H9 (cell line): ENCODE measurements at regions not wholly inside any gene's neighbourhood (a gene's known extent, or its start where the extent isn't known, plus 50 kb on each side); places are given as distances from the start of the nearest gene placed in this dataset.

Experiments
- DNase-seq: peaks from one replicate; pipeline ENCODE4 v3.0.0-alpha.2; 2017
- H2AFZ ChIP-seq: one replicate; pipeline ENCODE4 v1.6.1; 2013; ENCODE audit warnings: mild to moderate bottlenecking, low read length, control low read depth, moderate library complexity
- H2AK5ac ChIP-seq: 2 replicates; pipeline ENCODE4 v1.6.1; 2013; ENCODE audit warnings: low read length, control low read depth, mixed read lengths; ENCODE audit not compliant: insufficient read length
- H2BK120ac ChIP-seq: one replicate; pipeline ENCODE4 v1.6.1; 2013; ENCODE audit warnings: low read depth, mild to moderate bottlenecking, low read length, control low read depth, inconsistent platforms; ENCODE audit not compliant: poor library complexity, severe bottlenecking
- H2BK12ac ChIP-seq: 2 replicates; pipeline ENCODE4 v1.6.1; 2013; ENCODE audit warnings: low read length, control low read depth, mixed read lengths, low read depth; ENCODE audit not compliant: insufficient read length
- H2BK15ac ChIP-seq: 2 replicates; pipeline ENCODE4 v1.6.1; 2013; ENCODE audit warnings: low read depth, low read length, control low read depth
- H2BK20ac ChIP-seq: one replicate; pipeline ENCODE4 v1.6.1; 2013; ENCODE audit warnings: low read depth, mild to moderate bottlenecking, low read length, control low read depth, inconsistent platforms; ENCODE audit not compliant: poor library complexity, severe bottlenecking
- H2BK5ac ChIP-seq: 2 replicates; pipeline ENCODE4 v1.6.1; 2013; ENCODE audit warnings: low read length, control low read depth, mixed read lengths; ENCODE audit not compliant: insufficient read length
- H3K14ac ChIP-seq: 2 replicates; pipeline ENCODE4 v1.6.1; 2013; ENCODE audit warnings: low read length, control low read depth; ENCODE audit not compliant: insufficient read depth
- H3K18ac ChIP-seq: 2 replicates; pipeline ENCODE4 v1.6.1; 2013; ENCODE audit warnings: low read depth, mild to moderate bottlenecking, mixed read lengths, low read length, control low read depth; ENCODE audit not compliant: insufficient read length
- H3K23ac ChIP-seq: 2 replicates; pipeline ENCODE4 v1.6.1; 2013; ENCODE audit warnings: low read length, control low read depth, mixed read lengths, low read depth; ENCODE audit not compliant: insufficient read length
- H3K23me2 ChIP-seq: 2 replicates; pipeline ENCODE4 v1.6.1; 2013; ENCODE audit warnings: low read depth, mild to moderate bottlenecking, mixed read lengths, low read length, control low read depth; ENCODE audit not compliant: insufficient read length, poor library complexity, severe bottlenecking
- H3K27ac ChIP-seq: 2 replicates; pipeline ENCODE4 v1.5.1; 2013; ENCODE audit warnings: low read length, control low read depth, mixed read lengths, low read depth; ENCODE audit not compliant: insufficient read length
- H3K27me3 ChIP-seq: 2 replicates; pipeline ENCODE4 v1.6.1; 2013; ENCODE audit warnings: low read length, control low read depth, inconsistent platforms; ENCODE audit not compliant: insufficient read depth
- H3K4ac ChIP-seq: 2 replicates; pipeline ENCODE4 v1.6.1; 2013; ENCODE audit warnings: low read depth, mild to moderate bottlenecking, control low read depth, inconsistent platforms, low read length, moderate library complexity
- H3K4me1 ChIP-seq: 2 replicates; pipeline ENCODE4 v1.6.1; 2013; ENCODE audit warnings: low read length, control low read depth, inconsistent platforms; ENCODE audit not compliant: insufficient read depth
- H3K4me2 ChIP-seq: 2 replicates; pipeline ENCODE4 v1.6.1; 2013; ENCODE audit warnings: low read length, control low read depth, mixed read lengths; ENCODE audit not compliant: insufficient read length, insufficient read depth
- H3K56ac ChIP-seq: 2 replicates; pipeline ENCODE4 v1.6.1; 2013; ENCODE audit warnings: low read depth, mild to moderate bottlenecking, mixed read lengths, low read length, control low read depth; ENCODE audit not compliant: insufficient read length
- H3K79me1 ChIP-seq: 2 replicates; pipeline ENCODE4 v1.6.1; 2013; ENCODE audit warnings: low read depth, mild to moderate bottlenecking, moderate library complexity, low read length, control low read depth, inconsistent platforms; ENCODE audit not compliant: insufficient read depth, poor library complexity, severe bottlenecking
- H3K79me2 ChIP-seq: 2 replicates; pipeline ENCODE4 v1.6.1; 2013; ENCODE audit warnings: low read length, control low read depth, inconsistent platforms; ENCODE audit not compliant: insufficient read depth
- H3K9ac ChIP-seq: 2 replicates; pipeline ENCODE4 v1.6.1; 2013; ENCODE audit warnings: low read length, control low read depth, mixed read lengths; ENCODE audit not compliant: insufficient read length; ENCODE audit errors: extremely low read depth
- H3K9me3 ChIP-seq: one replicate; pipeline ENCODE4 v1.6.1; 2013; ENCODE audit warnings: low read depth, low read length, inconsistent platforms; ENCODE audit not compliant: control insufficient read depth
- H3T11ph ChIP-seq: one replicate; pipeline ENCODE4 v1.6.1; 2013; ENCODE audit warnings: mild to moderate bottlenecking, low read length, control low read depth, inconsistent platforms
- H4K20me1 ChIP-seq: one replicate; pipeline ENCODE4 v1.6.1; 2013; ENCODE audit not compliant: control insufficient read depth, insufficient read length, insufficient read depth
- H4K5ac ChIP-seq: 2 replicates; pipeline ENCODE4 v1.6.1; 2013; ENCODE audit warnings: low read depth, mild to moderate bottlenecking, mixed read lengths, low read length, control low read depth; ENCODE audit not compliant: insufficient read length
- H4K8ac ChIP-seq: replicated peaks from 2 replicates; pipeline ENCODE4 v1.6.1; 2013; ENCODE audit warnings: low read length, control low read depth, mixed read lengths, low read depth; ENCODE audit not compliant: insufficient read length
- H4K91ac ChIP-seq: 2 replicates; pipeline ENCODE4 v1.6.1; 2013; ENCODE audit warnings: low read depth, mild to moderate bottlenecking, moderate library complexity, mixed read lengths, low read length, control low read depth; ENCODE audit not compliant: insufficient read length
- H3K27ac Mint-ChIP-seq, 3 experiments: 2 replicates in 2 of 3; 3 replicates in 1 of 3; pipeline ENCODE4 v1.8.0; 2020 to 2021; ENCODE audit warnings: mixed read lengths in 3 of 3, mild to moderate bottlenecking in 1 of 3, moderate library complexity in 1 of 3
- H3K27me3 Mint-ChIP-seq: 2 replicates; pipeline ENCODE4 v1.8.0; 2021; ENCODE audit warnings: low read depth, mild to moderate bottlenecking, moderate library complexity, mixed read lengths
- H3K36me3 Mint-ChIP-seq, 3 experiments: 2 replicates in 2 of 3; 3 replicates in 1 of 3; pipeline ENCODE4 v1.8.0; 2020 to 2021; ENCODE audit warnings: low read depth in 3 of 3, mixed read lengths in 3 of 3; ENCODE audit not compliant: insufficient read depth in 1 of 3
- H3K4me1 Mint-ChIP-seq, 2 experiments: 2 replicates each; pipeline ENCODE4 v1.8.0; 2020; ENCODE audit warnings: mixed read lengths in 2 of 2
- H3K4me3 Mint-ChIP-seq, 2 experiments: 2 replicates in 1 of 2; 3 replicates in 1 of 2; pipeline ENCODE4 v1.8.0; 2020 to 2021; ENCODE audit warnings: mild to moderate bottlenecking in 2 of 2, mixed read lengths in 2 of 2, moderate library complexity in 1 of 2
- H3K9me3 Mint-ChIP-seq, 2 experiments: 2 replicates in 1 of 2; 3 replicates in 1 of 2; pipeline ENCODE4 v1.8.0; 2020; ENCODE audit warnings: mild to moderate bottlenecking in 2 of 2, mixed read lengths in 2 of 2, moderate library complexity in 1 of 2
- CTCF ChIP-seq: fragments of 200-600 bp; sonication (generic); conservative IDR thresholded peaks from 3 replicates; pipeline ENCODE4 v1.8.0; 2021; ENCODE audit warnings: antibody characterized with exemption, mild to moderate bottlenecking
- WGBS: extraction: QIAGEN DNeasy Blood & Tissue Kit; methylation state at CpG from one replicate; pipeline ENCODE4 v1.1.7; 2013; ENCODE audit warnings: missing lambda C conversion rate, low lambda C conversion rate, mixed read lengths; ENCODE audit not compliant: insufficient read length; ENCODE audit errors: extremely low coverage; 5-methylcytosine and 5-hydroxymethylcytosine counted together

- H3K79me1 ChIP-seq: no peaks in the 10 kb centered on the region
- H3T11ph ChIP-seq: no peak overlapping the region
- H3K56ac ChIP-seq: no peak overlapping the region
- H4K8ac ChIP-seq: no peak overlapping the region
- no peak overlapping the region for H3K23ac ChIP-seq
- H2BK5ac ChIP-seq: no peak overlapping the region
- Mint-ChIP-seq H3K4me3 (peak overlapping the region in 1 of 2 experiments; percentile 36; a peak in 2 of 5 replicates), H3K27ac (peak overlapping the region; percentile 41 to 97 (median 93)), H3K4me1 (peaks cover 81 to 86% of the 10 kb centered on the region in 2 experiments), H3K9me3 (peaks cover 9 to 14% of the 10 kb centered on the region in 2 experiments), H3K36me3 (peaks cover 3 to 21% (median 11%) of the 10 kb centered on the region in 3 experiments; a peak in 6 of 7 replicates), H3K27me3 (peaks cover 3% of the 10 kb centered on the region; the same call in 1 of the 2 replicates)
- H2BK20ac ChIP-seq: no peak overlapping the region
- H4K91ac ChIP-seq: no peak overlapping the region
- no peak overlapping the region for H4K5ac ChIP-seq
- TF ChIP-seq CTCF: peak; percentile 26; the same call in 2 of the 3 replicates
- no peaks in the 10 kb centered on the region; the same call in 1 of the 2 replicates for H3K79me2 ChIP-seq
- H3K9ac ChIP-seq: no peak overlapping the region
- no peak overlapping the region for H3K18ac ChIP-seq
- H3K27me3 ChIP-seq: no peaks in the 10 kb centered on the region
- peaks cover 14% of the 10 kb centered on the region; the same call in 1 of the 2 replicates for H3K4me1 ChIP-seq
- no peaks in the 10 kb centered on the region for H4K20me1 ChIP-seq
- no peak overlapping the region for H2BK15ac ChIP-seq
- H3K9me3 ChIP-seq: no peaks in the 10 kb centered on the region
- H2AFZ ChIP-seq: no peak overlapping the region
- H3K4ac ChIP-seq: no peak overlapping the region
- peaks cover 5% of the 10 kb centered on the region for H3K23me2 ChIP-seq
- no peak overlapping the region for H2BK120ac ChIP-seq
- no CpG with 5 or more reads among the region's 3 CpGs for WGBS
- DNase-seq: no peak
- H3K14ac ChIP-seq: no peak overlapping the region
- peak overlapping the region; percentile 92 for H3K27ac ChIP-seq
- no peak overlapping the region for H2BK12ac ChIP-seq
- no peak overlapping the region for H2AK5ac ChIP-seq
- peak overlapping the region; percentile 11 for H3K4me2 ChIP-seq
Measured at GRCh38 chr7:97310-97841, 95.0 kb upstream of the FAM20C start.
